ENCODE measurements at regions not wholly inside any gene's neighbourhood (a gene's known extent, or its start where the extent isn't known, plus 50 kb on each side); places are given as distances from the start of the nearest gene placed in this dataset.

DNA sequence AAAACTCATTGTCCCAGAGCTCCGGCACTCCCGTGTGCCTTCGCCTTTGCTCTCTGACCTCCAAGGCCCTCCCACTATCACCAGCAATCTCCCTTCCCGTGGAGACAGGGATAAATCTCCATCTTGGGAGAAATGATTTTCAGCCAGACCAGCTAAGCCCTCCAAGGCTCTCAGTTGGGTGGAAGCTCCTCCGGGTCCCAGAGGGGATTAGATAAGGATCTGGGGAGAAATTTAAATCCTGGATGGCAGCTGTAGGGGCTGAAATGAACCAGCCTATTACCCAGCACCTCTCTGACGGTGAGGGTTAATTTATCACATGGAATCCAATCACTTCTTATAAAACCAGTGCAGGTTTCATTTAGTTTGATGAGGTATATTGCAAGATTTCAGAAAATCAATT is 366.2 kb downstream of the FBXW7 start:
- TF ChIP-seq CTCF (IDR thresholded peaks at IDR 0.05 in 2 of 3, conservative IDR thresholded peaks at IDR 0.05 in 1 of 3; ENCODE audit: borderline replicate concordance in 1 of 3, insufficient read depth in 1 of 3, low read depth in 2 of 3, low read length in 2 of 3) = no peak
- TF ChIP-seq ZBTB33 (IDR thresholded peaks at IDR 0.05; ENCODE audit: extremely low read depth, insufficient replicate concordance, low read length) = no peak
- TF ChIP-seq EZH2phosphoT487 (IDR thresholded peaks at IDR 0.05; ENCODE audit: borderline replicate concordance) = no peak
- no peak for TF ChIP-seq SP1 (IDR thresholded peaks at IDR 0.05; ENCODE audit: low read depth)
- no peak for TF ChIP-seq POLR2A (IDR thresholded peaks at IDR 0.05; ENCODE audit: borderline replicate concordance, extremely low read depth, insufficient read depth, insufficient read length)
- no peak for TF ChIP-seq SIN3A (IDR thresholded peaks at IDR 0.05; ENCODE audit: low read depth)
- no peak for TF ChIP-seq RAD21 (IDR thresholded peaks at IDR 0.05; ENCODE audit: low read depth)
- TF ChIP-seq REST (IDR thresholded peaks at IDR 0.05; ENCODE audit: low read depth) = no peak
- TF ChIP-seq EZH2 (IDR thresholded peaks at IDR 0.05) = no peak
- no peak for TF ChIP-seq ZFX (IDR thresholded peaks at IDR 0.05)
- TF ChIP-seq SRF (IDR thresholded peaks at IDR 0.05; ENCODE audit: low read depth) = no peak
- no peak for TF ChIP-seq ZNF274 (IDR thresholded peaks at IDR 0.05; ENCODE audit: low read depth, low read length)
- TF ChIP-seq JUND (IDR thresholded peaks at IDR 0.05) = no peak
- no peak for TF ChIP-seq POLR2AphosphoS5 (IDR thresholded peaks at IDR 0.05; ENCODE audit: low read depth, low read length)
